Heart left ventricle (tissue), 16 donors: ENCODE measurements at regions not wholly inside any gene's neighbourhood (a gene's known extent, or its start where the extent isn't known, plus 50 kb on each side); places are given as distances from the start of the nearest gene placed in this dataset.

ENCODE experiments used
- ATAC-seq, 4 donors: fragments of 200-7000 bp; cut with Tn5 transposase; one replicate each; pipeline ENCODE4 v1.9.1; 2020 to 2022; ENCODE audit warnings: moderate library complexity in 4 of 4, mild to moderate bottlenecking in 3 of 4, moderate number of reproducible peaks in 1 of 4
- DNase-seq, 5 donors: peaks; one replicate each; pipeline ENCODE4 v3.0.0-alpha.2; 2020
- H3K27ac ChIP-seq, 12 donors: fragments of 200-600 bp; sonication (generic) in 4 of 12; one replicate each; pipeline versions ENCODE4 v1.5.0 to v1.8.0; 2016 to 2022; ENCODE audit warnings: mild to moderate bottlenecking in 2 of 12
- H3K27me3 ChIP-seq, 9 donors: fragments of 200-600 bp; sonication (generic) in 2 of 9; one replicate each; pipeline versions ENCODE4 v1.5.1 to v1.8.0; 2016 to 2022; ENCODE audit warnings: mild to moderate bottlenecking in 3 of 9
- H3K36me3 ChIP-seq, 9 donors: fragments of 200-600 bp; sonication (generic) in 2 of 9; one replicate each; pipeline versions ENCODE4 v1.5.0 to v1.8.0; 2018 to 2022; ENCODE audit warnings: mild to moderate bottlenecking in 2 of 9
- H3K4me1 ChIP-seq, 12 donors: fragments of 200-600 bp; sonication (generic) in 4 of 12; one replicate each; pipeline versions ENCODE4 v1.5.0 to v1.8.0; 2016 to 2022; ENCODE audit warnings: mild to moderate bottlenecking in 3 of 12
- H3K4me3 ChIP-seq, 12 donors: fragments of 200-600 bp; sonication (generic) in 4 of 12; one replicate each; pipeline versions ENCODE4 v1.5.0 to v1.8.0; 2017 to 2022; ENCODE audit warnings: mild to moderate bottlenecking in 9 of 12, moderate library complexity in 4 of 12
- H3K9me3 ChIP-seq, 12 donors: fragments of 200-600 bp; sonication (generic) in 4 of 12; one replicate each; pipeline versions ENCODE4 v1.5.0 to v1.8.0; 2016 to 2022; ENCODE audit warnings: mild to moderate bottlenecking in 1 of 12
- POLR2A ChIP-seq, 2 donors: fragments of 450-650 bp; IDR thresholded peaks; one replicate each; pipeline ENCODE4 v1.6.1; 2017; ENCODE audit warnings: antibody characterized with exemption in 2 of 2, mild to moderate bottlenecking in 2 of 2, moderate library complexity in 2 of 2
- whole genome bisulfite sequencing, 4 donors: extraction: QIAGEN DNeasy Blood & Tissue Kit in 2 of 4; methylation state at CpG; one replicate each; pipeline versions ENCODE4 v1.1.5 to v1.1.7; 2013 to 2018; 5-methylcytosine and 5-hydroxymethylcytosine counted together
- intact Hi-C, 10 donors: fragments of 100-400 bp; cut with DNase I; formaldehyde crosslinking; loops; one replicate each; pipeline versions ENCODE4 v1.11.1 to v1.14.2; 2022
- TF ChIP-seq, protein P1 (sequence below), 12 donors: fragments of 200-600 bp; sonication (generic) in 4 of 12; IDR thresholded peaks; one replicate each; pipeline versions ENCODE4 v1.5.0 to v1.8.0; 2018 to 2022; ENCODE audit warnings: antibody characterized with exemption in 12 of 12, mild to moderate bottlenecking in 5 of 12
- donor health status: ischemic (EF 13 %, LVEDD 7.1; RV severe dilation, severe dysfunction).
- donor health status: healthy with polysubstance abuse.
- donor health status: DM: no; HTN: yes; CAD: no.
- donor health status: DM: no; HTN: no; CAD: no.
- donor health status: ischemic (EF 25% LVEDD 6.9; RV normal size, moderate dysfunction).
- donor health status: ischemic (EF 25% LVEDD 5.7; RV mildly dilated, moderate dysfunction).
- donor health status: healthy.
- donor health status: DM: yes; HTN: yes; CAD: no.
- donor health status: ischemic (EF 35%, LVEDD 5.7; RV mildly dilated, moderate dysfunction).
- donor health status: nonischemic (EF 11% LVEDD 7.7; RV severe dilation, severe dysfunction).
- donor health status: DM: yes; HTN: yes; CAD: no.
- donor health status: PGD.
- donor health status: ischemic (EF 29% LVEDD 5.4; RV normal size, mild dysfunction).
- donor health status: nonischemic (EF 23%, LVEDD 6.1; RV moderate dilation, normal function).

DNA sequence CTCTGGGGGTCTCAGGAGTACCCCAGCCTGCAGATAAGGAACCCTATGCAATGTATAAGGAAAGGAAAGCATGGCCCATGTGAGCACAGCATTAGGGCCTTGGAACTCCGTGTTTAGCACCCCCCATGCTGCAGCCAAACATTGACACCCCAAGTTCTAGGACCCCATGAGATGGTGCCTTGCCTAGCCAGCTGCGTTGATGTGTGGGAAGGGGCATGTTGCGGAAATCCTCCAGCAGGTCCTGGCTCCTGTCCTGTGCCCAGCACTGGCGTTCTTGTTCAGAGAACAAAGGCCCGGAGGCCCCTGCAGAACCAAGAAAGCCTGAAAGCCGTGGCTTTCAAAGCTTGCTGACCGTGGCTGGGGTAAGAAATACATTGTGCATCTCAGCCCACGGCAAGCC is 99.4 kb upstream of the DIO3 start:
- Histone ChIP-seq H3K9me3 (no peaks in the 10 kb centered on the region), H3K27ac (no peak overlapping the region), H3K36me3 (no peaks in the 10 kb centered on the region), H3K27me3 (peaks cover 31 to 72% (median 43%) of the 10 kb centered on the region in 9 donors), H3K4me1 (peaks cover 0 to 21% (median 0%) of the 10 kb centered on the region in 12 donors), H3K4me3 (no peak overlapping the region)
- DNase-seq, result no peak
- WGBS, 4 donors, result 89 to 93% (median 92%) methylated on average over 7 to 8 of the region's 8 CpGs
- intact Hi-C loops, result no loop called here
- TF ChIP-seq, protein P1, sequence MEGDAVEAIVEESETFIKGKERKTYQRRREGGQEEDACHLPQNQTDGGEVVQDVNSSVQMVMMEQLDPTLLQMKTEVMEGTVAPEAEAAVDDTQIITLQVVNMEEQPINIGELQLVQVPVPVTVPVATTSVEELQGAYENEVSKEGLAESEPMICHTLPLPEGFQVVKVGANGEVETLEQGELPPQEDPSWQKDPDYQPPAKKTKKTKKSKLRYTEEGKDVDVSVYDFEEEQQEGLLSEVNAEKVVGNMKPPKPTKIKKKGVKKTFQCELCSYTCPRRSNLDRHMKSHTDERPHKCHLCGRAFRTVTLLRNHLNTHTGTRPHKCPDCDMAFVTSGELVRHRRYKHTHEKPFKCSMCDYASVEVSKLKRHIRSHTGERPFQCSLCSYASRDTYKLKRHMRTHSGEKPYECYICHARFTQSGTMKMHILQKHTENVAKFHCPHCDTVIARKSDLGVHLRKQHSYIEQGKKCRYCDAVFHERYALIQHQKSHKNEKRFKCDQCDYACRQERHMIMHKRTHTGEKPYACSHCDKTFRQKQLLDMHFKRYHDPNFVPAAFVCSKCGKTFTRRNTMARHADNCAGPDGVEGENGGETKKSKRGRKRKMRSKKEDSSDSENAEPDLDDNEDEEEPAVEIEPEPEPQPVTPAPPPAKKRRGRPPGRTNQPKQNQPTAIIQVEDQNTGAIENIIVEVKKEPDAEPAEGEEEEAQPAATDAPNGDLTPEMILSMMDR (IDR thresholded peaks at IDR 0.05), result no peak
- TF ChIP-seq POLR2A (IDR thresholded peaks at IDR 0.05), result no peak
- no peak for ATAC-seq

DNA sequence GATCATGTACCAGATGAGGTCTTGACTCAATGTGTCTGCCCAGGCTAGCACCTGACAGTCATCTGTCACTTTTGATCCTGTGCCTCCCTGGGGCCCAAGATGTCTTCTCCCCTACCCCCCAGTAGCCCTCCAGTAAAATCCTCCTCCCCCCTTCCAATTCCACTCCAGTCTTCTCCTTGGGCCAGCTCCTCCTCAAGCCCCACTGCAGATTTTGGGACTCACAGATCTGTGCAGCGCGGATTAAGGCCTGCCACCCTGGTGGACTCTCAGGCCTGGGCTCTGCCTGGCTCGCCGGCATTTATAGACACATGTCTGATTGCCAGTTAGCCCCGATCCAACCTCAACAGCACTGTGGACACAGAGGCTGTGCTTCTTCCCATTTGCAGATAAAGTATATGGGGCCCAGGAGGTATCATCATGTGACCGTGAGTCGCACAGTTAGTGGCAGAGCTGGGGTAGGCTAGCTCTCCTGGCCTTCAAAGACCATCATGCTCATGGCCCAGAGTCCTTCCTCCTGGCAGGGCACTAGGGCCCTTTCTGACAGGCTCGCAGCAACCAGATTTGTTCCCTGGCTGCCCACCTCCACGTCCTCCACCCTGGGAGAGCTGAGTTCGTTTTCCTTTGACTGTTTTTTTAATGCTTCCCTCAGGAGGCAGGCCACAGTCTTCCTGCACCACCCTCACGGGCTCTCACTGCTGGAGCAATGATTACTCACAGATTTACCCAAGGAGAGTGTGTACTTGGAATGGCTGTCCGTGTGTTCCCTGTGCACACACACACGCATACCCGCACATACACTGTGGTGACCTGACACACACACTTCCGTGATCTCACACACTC is 98.3 kb upstream of the DIO3 start:
- Histone ChIP-seq H3K36me3 (no peaks in the 10 kb centered on the region), H3K4me3 (no peak overlapping the region), H3K4me1 (peaks cover 0 to 15% (median 0%) of the 10 kb centered on the region in 12 donors), H3K27ac (no peak overlapping the region), H3K9me3 (no peaks in the 10 kb centered on the region), H3K27me3 (peaks cover 28 to 62% (median 38%) of the 10 kb centered on the region in 9 donors)
- DNase-seq, result no peak
- intact Hi-C loops, result no loop called here
- WGBS, 4 donors, result 80 to 84% (median 82%) methylated on average over 15 of the region's 15 CpGs
- peak in 1 of 4 donors; percentile 7 for ATAC-seq
- no peak for TF ChIP-seq POLR2A (IDR thresholded peaks at IDR 0.05)
- TF ChIP-seq, protein P1 (IDR thresholded peaks at IDR 0.05), result no peak

DNA sequence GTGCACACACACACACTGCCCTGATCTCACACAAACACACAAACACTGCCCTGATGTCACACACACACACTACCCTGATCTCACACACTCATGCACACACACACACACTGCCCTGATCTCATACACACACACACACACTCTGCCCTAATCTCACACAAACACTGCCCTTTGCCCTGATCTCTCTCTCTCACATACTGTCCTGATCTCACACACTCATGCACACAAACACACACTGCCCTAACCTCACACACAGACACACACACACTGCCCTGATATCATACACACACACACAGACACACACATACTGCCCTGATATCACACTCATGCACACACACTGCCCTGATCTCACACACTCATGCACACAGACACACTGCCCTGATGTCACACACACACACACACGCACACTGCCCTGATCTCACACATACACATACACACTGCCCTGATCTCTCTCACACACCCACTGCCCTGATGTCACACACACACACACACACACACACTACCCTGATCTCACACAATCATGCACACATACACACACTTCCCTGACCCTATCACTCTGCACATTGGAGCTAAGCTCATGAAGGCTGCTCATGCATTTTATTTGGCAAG is 97.6 kb upstream of the DIO3 start:
- Histone ChIP-seq H3K4me1 (peaks cover 0 to 8% (median 0%) of the 10 kb centered on the region in 12 donors), H3K4me3 (no peak overlapping the region), H3K27me3 (peaks cover 21 to 54% (median 30%) of the 10 kb centered on the region in 9 donors), H3K27ac (no peak overlapping the region), H3K9me3 (no peaks in the 10 kb centered on the region), H3K36me3 (no peaks in the 10 kb centered on the region)
- 80 to 88% (median 87%) methylated on average over 1 of the region's 1 CpG for WGBS, 4 donors
- peak in 1 of 4 donors; percentile 25 for ATAC-seq
- intact Hi-C loops, result no loop called here
- TF ChIP-seq, protein P1 (IDR thresholded peaks at IDR 0.05), result no peak
- TF ChIP-seq POLR2A (IDR thresholded peaks at IDR 0.05), result no peak
- DNase-seq, result no peak

DNA sequence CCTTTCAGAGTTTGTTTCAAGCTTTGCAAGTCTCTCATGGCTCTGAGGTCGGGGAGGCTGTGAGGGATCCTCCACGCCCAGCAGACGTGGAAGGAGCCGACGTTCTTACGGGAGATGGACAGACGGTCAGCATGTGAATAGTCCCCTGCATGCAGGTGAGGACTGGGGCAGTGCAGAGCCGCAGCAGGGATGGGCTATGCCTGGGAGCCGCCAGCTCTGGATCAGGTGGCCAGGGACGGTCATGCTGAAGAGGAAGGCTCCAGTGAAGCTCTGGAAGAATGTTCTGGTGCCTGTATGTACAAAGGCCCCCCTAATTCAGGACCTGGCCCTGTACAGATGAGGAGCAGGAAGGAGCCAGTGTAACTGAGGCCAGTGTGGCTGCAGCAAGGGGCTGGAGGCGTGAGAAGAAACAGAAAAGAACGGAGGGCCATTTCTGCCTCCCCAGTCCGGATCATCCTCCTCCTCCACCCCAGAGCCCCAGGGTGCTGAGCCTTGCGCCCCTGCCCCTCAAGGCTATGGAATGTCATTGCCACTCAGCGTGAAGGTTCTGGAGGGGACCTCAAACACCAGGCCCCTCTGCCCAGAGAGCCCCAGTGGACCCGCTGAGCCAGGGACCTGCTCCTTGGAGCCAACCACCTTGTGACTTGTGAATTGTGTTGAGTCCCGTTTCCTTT is 96.8 kb upstream of the DIO3 start:
- H3K4me3 ChIP-seq, result no peak overlapping the region
- no peak overlapping the region for H3K27ac ChIP-seq
- H3K9me3 ChIP-seq, result no peaks in the 10 kb centered on the region
- H3K36me3 ChIP-seq, result no peaks in the 10 kb centered on the region
- TF ChIP-seq, protein P1 (IDR thresholded peaks at IDR 0.05), result no peak
- 79 to 84% (median 81%) methylated on average over 16 to 17 of the region's 17 CpGs for WGBS, 4 donors
- ATAC-seq, result no peak
- DNase-seq, result no peak
- intact Hi-C loops, result no loop called here
- peaks cover 13 to 47% (median 23%) of the 10 kb centered on the region in 9 donors for H3K27me3 ChIP-seq
- peaks cover 0 to 1% (median 0%) of the 10 kb centered on the region in 12 donors for H3K4me1 ChIP-seq
